Erythroblast (primary cell): ENCODE measurements at regions not wholly inside any gene's neighbourhood (a gene's known extent, or its start where the extent isn't known, plus 50 kb on each side); places are given as distances from the start of the nearest gene placed in this dataset.

Source experiments
- DNase-seq, 2 experiments: peaks; one replicate each; lab custom pipeline; 2025; lab: John Stamatoyannopoulos, UW
- GATA1 ChIP-seq: IDR thresholded peaks from 2 replicates; pipeline ENCODE4 v1.6.1; 2011; ENCODE audit warnings: low read depth, mild to moderate bottlenecking, control low read depth, low read length, moderate library complexity
- POLR2A ChIP-seq: IDR thresholded peaks from 2 replicates; pipeline ENCODE4 v1.6.1; 2011; ENCODE audit warnings: mild to moderate bottlenecking, low read length

- peak; percentile 33 to 54 for DNase-seq
- TF ChIP-seq POLR2A: no peak
- no peak for TF ChIP-seq GATA1
Observed at GRCh38 chr10:124229201-124229988, 136.0 kb upstream of the CHST15 start.

DNA sequence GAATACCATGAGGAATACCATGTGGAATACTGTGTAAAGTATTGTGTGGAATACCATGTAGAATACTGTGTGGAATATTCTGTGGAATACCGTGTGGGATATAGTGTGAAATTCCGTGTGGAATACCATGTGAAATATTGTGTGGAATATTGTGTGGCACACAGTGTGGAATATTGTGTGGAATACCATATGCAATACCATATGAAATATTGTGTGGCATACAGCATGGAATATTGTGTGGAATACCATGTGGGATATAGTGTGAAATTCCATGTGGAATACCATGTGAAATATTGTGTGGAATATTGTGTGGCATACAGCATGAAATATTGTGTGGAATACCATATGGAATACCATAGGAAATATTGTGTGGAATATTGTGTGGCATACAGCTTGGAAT lies 135.1 kb upstream of the CHST15 start:
- DNase-seq: peak in 1 of 2 experiments; percentile 42
- TF ChIP-seq POLR2A: no peak
- TF ChIP-seq GATA1: no peak

GRCh38 chr10:124227988-124228387 lies 134.6 kb upstream of the CHST15 start:
- DNase-seq: no peak

GRCh38 chr10:124227055-124227975 lies 133.9 kb upstream of the CHST15 start:
- peak; percentile 40 to 56 for DNase-seq
- no peak for TF ChIP-seq POLR2A
- TF ChIP-seq GATA1: no peak

More at GRCh38 chr10:124227988-124228387, 134.6 kb upstream of the CHST15 start:
- TF ChIP-seq GATA1 (no peak), POLR2A (no peak)

DNA sequence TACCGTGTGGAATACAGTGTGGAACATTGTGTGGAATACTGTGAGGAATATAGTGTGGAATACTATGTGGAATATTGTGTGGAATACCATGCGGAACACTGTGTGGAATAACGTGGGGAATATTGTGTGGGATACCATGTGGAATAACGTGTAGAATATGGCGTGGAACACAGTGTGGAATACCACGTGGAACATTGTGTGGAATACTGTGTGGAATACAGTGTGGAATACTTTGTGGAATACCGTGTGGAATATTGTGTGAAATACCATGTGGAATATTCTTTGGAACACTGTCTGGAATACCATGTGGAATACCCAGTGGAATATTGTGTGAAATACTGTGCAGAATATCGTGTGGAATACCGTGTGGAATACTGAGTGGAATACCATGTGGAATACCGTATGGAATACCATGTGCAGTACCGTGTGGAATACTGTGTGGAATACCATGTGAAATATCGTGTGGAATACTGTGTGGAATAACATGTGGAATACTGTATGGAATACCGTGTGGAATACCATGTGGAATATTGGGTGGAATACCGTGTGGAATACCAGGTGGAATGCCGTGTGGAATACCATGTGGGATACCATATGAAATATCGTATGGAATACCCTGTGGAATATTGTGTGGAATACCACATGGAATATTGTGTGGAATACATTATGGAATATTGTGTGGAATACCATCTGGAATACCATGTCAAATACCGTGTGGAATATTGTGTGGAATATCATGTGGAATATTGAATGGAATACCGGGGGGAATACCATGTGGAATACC lies 133.1 kb upstream of the CHST15 start:
- DNase-seq: peak; percentile 51 to 56

DNA sequence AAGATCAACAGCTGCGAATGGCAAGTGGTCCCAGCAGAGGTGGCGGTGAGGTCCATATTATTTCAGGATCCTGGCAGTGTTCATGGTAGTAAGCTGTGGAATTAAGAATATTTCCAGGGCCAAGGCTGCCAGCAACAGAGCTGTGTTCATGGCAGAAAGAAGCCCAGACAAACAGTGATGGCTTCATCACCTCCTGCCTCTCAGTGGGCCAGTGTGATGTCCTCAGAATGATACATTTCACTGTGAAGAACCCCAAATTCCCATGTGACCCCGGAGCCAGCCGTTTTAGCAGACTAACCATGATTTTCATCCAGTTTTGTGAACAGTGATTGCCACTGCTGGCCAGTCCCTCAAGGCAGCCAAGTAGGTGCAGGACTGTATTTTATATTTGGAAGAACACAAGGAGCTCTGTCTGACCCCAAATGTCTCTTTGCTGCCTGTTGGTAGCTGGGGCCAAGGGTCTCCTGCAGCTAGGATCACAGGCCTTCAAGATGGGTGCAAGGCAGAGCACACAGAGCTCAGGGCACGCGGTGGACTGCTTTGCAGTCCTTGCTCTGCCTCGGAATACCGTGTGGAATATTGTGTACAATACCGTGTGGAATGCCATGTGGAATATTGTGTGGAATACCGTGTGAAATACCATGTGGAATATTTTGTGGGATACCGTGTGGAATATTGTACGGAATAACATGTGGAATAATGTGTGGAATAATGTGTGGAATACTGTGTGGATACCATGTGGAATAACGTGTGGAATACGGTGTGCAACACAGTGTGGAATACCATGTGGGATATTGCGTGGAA lies 132.3 kb upstream of the CHST15 start:
- peak; percentile 71 to 84 for DNase-seq

More for the DNA sequence above, 133.1 kb upstream of the CHST15 start:
- no peak for TF ChIP-seq GATA1
- TF ChIP-seq POLR2A: no peak

GRCh38 chr10:124225029-124225466 lies 131.7 kb upstream of the CHST15 start:
- peak in 1 of 2 experiments; percentile 34 for DNase-seq
- TF ChIP-seq POLR2A (no peak), GATA1 (no peak)

More for the DNA sequence above, 132.3 kb upstream of the CHST15 start:
- no peak for TF ChIP-seq GATA1
- no peak for TF ChIP-seq POLR2A

DNA sequence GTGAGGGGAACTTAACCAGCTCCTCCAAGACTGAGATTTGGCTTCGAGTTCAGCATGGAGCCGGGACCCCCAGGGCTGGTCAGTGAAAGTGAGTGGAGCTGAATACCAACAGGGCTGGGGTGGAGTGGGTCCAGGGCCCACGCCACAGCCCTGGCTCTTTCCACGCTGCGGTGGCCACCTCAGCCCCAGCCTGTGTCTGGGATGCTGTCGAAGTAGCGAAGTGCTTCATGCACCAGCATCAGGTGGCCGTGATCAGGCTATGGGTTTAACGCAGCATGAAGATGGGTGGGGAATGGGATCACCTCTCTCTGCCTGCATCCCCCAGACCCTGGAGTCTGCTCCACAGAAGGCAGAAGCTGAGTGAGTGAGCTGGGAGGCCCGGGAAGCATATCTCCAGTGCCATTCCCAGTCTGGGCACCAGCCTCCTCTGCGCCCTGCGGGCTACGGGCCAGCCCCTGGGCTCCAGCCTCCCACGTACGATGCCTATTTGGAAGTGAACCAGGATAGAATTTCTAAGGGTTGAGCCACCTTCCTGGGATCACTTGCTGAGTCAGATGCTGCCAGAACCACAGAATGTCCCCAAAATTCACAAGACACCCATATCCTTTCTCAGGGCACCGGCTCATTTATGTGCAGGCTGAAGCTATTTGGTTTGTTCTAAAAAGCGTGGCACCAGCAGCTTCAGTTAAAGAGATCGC lies 131.1 kb upstream of the CHST15 start:
- TF ChIP-seq GATA1 (no peak), POLR2A (no peak)

GRCh38 chr10:124223711-124224085 lies 130.3 kb upstream of the CHST15 start:
- TF ChIP-seq POLR2A: no peak
- no peak for TF ChIP-seq GATA1
- no peak for DNase-seq

More for the DNA sequence above, 131.1 kb upstream of the CHST15 start:
- no peak for DNase-seq

GRCh38 chr10:124222988-124223710 lies 129.8 kb upstream of the CHST15 start:
- TF ChIP-seq POLR2A (no peak), GATA1 (no peak)
- no peak for DNase-seq

DNA sequence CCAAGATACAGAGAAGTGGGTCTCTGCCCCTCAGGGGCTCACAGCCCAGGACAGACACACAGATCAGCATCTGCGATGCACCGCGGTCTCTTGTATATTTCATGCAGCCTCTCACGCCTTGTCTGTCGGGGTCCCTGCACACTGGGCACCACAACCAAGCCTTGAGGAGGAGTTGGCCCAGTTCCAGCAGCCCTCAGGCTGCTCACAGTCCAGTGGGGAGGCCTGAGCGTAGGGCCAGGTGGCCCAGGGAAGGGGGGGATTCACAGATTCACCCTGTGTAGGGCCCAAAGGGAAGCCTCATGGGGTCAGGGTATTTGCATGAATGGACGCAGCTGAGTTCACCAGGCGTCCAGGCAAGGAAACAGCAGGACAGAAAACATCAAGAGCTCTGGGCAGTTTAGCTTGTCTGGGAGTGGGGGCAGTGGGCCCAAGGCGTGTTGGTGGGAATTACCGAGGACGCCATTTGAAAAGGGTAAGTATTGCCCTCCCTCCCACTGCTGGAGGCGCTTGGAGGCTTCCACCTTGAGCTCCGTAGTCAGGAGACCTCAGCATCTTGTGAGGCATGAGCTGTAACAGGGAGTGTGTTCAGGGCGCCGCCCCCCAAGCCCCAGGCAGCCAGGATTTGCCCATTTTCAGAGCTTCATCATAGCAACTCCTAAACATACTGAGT lies 129.1 kb upstream of the CHST15 start:
- DNase-seq: no peak

More for the DNA sequence above, 129.1 kb upstream of the CHST15 start:
- TF ChIP-seq POLR2A (no peak), GATA1 (no peak)
